Smooth muscle cell (in vitro differentiated cells): ENCODE measurements at regions not wholly inside any gene's neighbourhood (a gene's known extent, or its start where the extent isn't known, plus 50 kb on each side); places are given as distances from the start of the nearest gene placed in this dataset.

Source experiments
- DNase-seq: peaks from one replicate; lab custom pipeline; 2025; ENCODE audit not compliant: unreplicated experiment; lab: John Stamatoyannopoulos, UW
- H2AFZ ChIP-seq: fragments of 200-600 bp; sonication (generic); 2 replicates; pipeline ENCODE4 v1.6.0; 2016; ENCODE audit warnings: antibody characterized with exemption, low read depth, mild to moderate bottlenecking
- H3F3A ChIP-seq: fragments of 200-600 bp; sonication (generic); 2 replicates; pipeline ENCODE4 v1.6.0; 2017; ENCODE audit warnings: antibody characterized with exemption, low read depth
- H3K27ac ChIP-seq: fragments of 200-600 bp; sonication (generic); 2 replicates; pipeline ENCODE4 v1.5.1; 2016; ENCODE audit warnings: low read depth, mild to moderate bottlenecking
- H3K27me3 ChIP-seq: fragments of 200-600 bp; sonication (generic); 2 replicates; pipeline ENCODE4 v1.6.1; 2016; ENCODE audit warnings: low read depth, mild to moderate bottlenecking
- H3K36me3 ChIP-seq: fragments of 200-600 bp; sonication (generic); 2 replicates; pipeline ENCODE4 v1.5.1; 2016; ENCODE audit warnings: low read depth
- H3K4me1 ChIP-seq: fragments of 200-600 bp; sonication (generic); 2 replicates; pipeline ENCODE4 v1.5.1; 2016; ENCODE audit warnings: low read depth
- H3K4me2 ChIP-seq: fragments of 200-600 bp; sonication (generic); 2 replicates; pipeline ENCODE4 v1.6.0; 2016; ENCODE audit warnings: mild to moderate bottlenecking
- H3K4me3 ChIP-seq: fragments of 200-600 bp; sonication (generic); 2 replicates; pipeline ENCODE4 v1.5.1; 2016; ENCODE audit warnings: mild to moderate bottlenecking
- H3K79me2 ChIP-seq: fragments of 200-600 bp; sonication (generic); 2 replicates; pipeline ENCODE4 v1.6.0; 2016; ENCODE audit warnings: low read depth, mild to moderate bottlenecking
- H3K9ac ChIP-seq: fragments of 200-600 bp; sonication (generic); 2 replicates; pipeline ENCODE4 v1.6.0; 2016; ENCODE audit warnings: low read depth
- H3K9me3 ChIP-seq: fragments of 200-600 bp; sonication (generic); replicated peaks from 2 replicates; pipeline ENCODE4 v1.5.1; 2016; ENCODE audit warnings: low read depth
- H4K20me1 ChIP-seq: fragments of 200-600 bp; sonication (generic); 2 replicates; pipeline ENCODE4 v1.6.0; 2016; ENCODE audit warnings: low read depth
- WGBS: methylation state at CpG from one replicate; pipeline ENCODE4 v1.1.7; 2016; ENCODE audit warnings: low lambda C conversion rate; 5-methylcytosine and 5-hydroxymethylcytosine counted together
- TF ChIP-seq, protein P1 (sequence below): fragments of 200-600 bp; sonication (generic); IDR thresholded peaks from 2 replicates; pipeline ENCODE4 v1.5.1; 2017; ENCODE audit warnings: borderline replicate concordance, mild to moderate bottlenecking, antibody characterized with exemption; ENCODE audit not compliant: insufficient read depth, poor library complexity, severe bottlenecking

- Histone ChIP-seq H3K9me3 (no peaks in the 10 kb centered on the region), H3F3A (peaks cover 3% of the 10 kb centered on the region), H3K4me1 (no peaks in the 10 kb centered on the region), H3K36me3 (no peaks in the 10 kb centered on the region), H4K20me1 (no peaks in the 10 kb centered on the region), H3K27me3 (no peaks in the 10 kb centered on the region), H3K4me3 (no peak overlapping the region), H3K9ac (no peak overlapping the region), H3K4me2 (no peak overlapping the region), H3K79me2 (no peaks in the 10 kb centered on the region), H2AFZ (no peak overlapping the region), H3K27ac (no peak overlapping the region)
- WGBS = 97% methylated on average over 2 of the region's 2 CpGs
- no peak for DNase-seq
- TF ChIP-seq, protein P1, sequence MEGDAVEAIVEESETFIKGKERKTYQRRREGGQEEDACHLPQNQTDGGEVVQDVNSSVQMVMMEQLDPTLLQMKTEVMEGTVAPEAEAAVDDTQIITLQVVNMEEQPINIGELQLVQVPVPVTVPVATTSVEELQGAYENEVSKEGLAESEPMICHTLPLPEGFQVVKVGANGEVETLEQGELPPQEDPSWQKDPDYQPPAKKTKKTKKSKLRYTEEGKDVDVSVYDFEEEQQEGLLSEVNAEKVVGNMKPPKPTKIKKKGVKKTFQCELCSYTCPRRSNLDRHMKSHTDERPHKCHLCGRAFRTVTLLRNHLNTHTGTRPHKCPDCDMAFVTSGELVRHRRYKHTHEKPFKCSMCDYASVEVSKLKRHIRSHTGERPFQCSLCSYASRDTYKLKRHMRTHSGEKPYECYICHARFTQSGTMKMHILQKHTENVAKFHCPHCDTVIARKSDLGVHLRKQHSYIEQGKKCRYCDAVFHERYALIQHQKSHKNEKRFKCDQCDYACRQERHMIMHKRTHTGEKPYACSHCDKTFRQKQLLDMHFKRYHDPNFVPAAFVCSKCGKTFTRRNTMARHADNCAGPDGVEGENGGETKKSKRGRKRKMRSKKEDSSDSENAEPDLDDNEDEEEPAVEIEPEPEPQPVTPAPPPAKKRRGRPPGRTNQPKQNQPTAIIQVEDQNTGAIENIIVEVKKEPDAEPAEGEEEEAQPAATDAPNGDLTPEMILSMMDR = no peak
Measured at GRCh38 chr11:33538726-33539125, 161.9 kb downstream of the C11orf91 start.

- TF ChIP-seq, protein P1 = no peak
- no peaks in the 10 kb centered on the region for H3K79me2 ChIP-seq
Measured at GRCh38 chr11:33536178-33536577, 164.4 kb downstream of the C11orf91 start.

GRCh38 chr11:33534575-33534974 is 166.1 kb downstream of the C11orf91 start:
- peaks cover 23% of the 10 kb centered on the region for H3F3A ChIP-seq
- no peak overlapping the region for H3K4me2 ChIP-seq
- 92% methylated on average over 1 of the region's 1 CpG for WGBS
- no peaks in the 10 kb centered on the region for H3K79me2 ChIP-seq
- H3K4me1 ChIP-seq = no peaks in the 10 kb centered on the region
- no peak overlapping the region for H2AFZ ChIP-seq
- no peak overlapping the region for H3K4me3 ChIP-seq
- no peaks in the 10 kb centered on the region for H4K20me1 ChIP-seq
- TF ChIP-seq, protein P1 = no peak
- H3K36me3 ChIP-seq = no peaks in the 10 kb centered on the region
- no peaks in the 10 kb centered on the region for H3K27me3 ChIP-seq
- no peak for DNase-seq
- no peak overlapping the region for H3K9ac ChIP-seq
- H3K27ac ChIP-seq = peak overlapping the region; percentile 54
- H3K9me3 ChIP-seq = no peaks in the 10 kb centered on the region

More at GRCh38 chr11:33536178-33536577, 164.4 kb downstream of the C11orf91 start:
- no peaks in the 10 kb centered on the region for H4K20me1 ChIP-seq
- H3K27me3 ChIP-seq = no peaks in the 10 kb centered on the region
- 45% methylated on average over 4 of the region's 4 CpGs for whole genome bisulfite sequencing
- peaks cover 20% of the 10 kb centered on the region for H3F3A ChIP-seq
- no peaks in the 10 kb centered on the region for H3K4me1 ChIP-seq
- H2AFZ ChIP-seq = no peak overlapping the region
- no peak overlapping the region for H3K9ac ChIP-seq
- H3K4me3 ChIP-seq = no peak overlapping the region
- no peak overlapping the region for H3K4me2 ChIP-seq
- H3K27ac ChIP-seq = peak overlapping the region; percentile 4
- no peaks in the 10 kb centered on the region for H3K36me3 ChIP-seq
- no peaks in the 10 kb centered on the region for H3K9me3 ChIP-seq
- no peak for DNase-seq

- H3K27me3 ChIP-seq = no peaks in the 10 kb centered on the region
- H3K27ac ChIP-seq = peak overlapping the region; percentile 54
- peaks cover 28% of the 10 kb centered on the region for H3F3A ChIP-seq
- no peaks in the 10 kb centered on the region for H4K20me1 ChIP-seq
- H3K79me2 ChIP-seq = no peaks in the 10 kb centered on the region
- TF ChIP-seq, protein P1 = no peak
- H3K36me3 ChIP-seq = no peaks in the 10 kb centered on the region
- no peak overlapping the region for H3K4me3 ChIP-seq
- no peak overlapping the region for H3K9ac ChIP-seq
- no peak for DNase-seq
- WGBS = 20% methylated on average over 5 of the region's 5 CpGs
- H2AFZ ChIP-seq = no peak overlapping the region
- H3K4me1 ChIP-seq = no peaks in the 10 kb centered on the region
- no peaks in the 10 kb centered on the region for H3K9me3 ChIP-seq
- peak overlapping the region; percentile 50 for H3K4me2 ChIP-seq
Measured at GRCh38 chr11:33533386-33534052, 167.1 kb downstream of the C11orf91 start.
